AG04449 (cell line): ENCODE measurements at regions not wholly inside any gene's neighbourhood (a gene's known extent, or its start where the extent isn't known, plus 50 kb on each side); places are given as distances from the start of the nearest gene placed in this dataset.

Experiments used
- CTCF ChIA-PET: fragments of 350-600 bp; formaldehyde crosslinking; extraction: SDS; loops from one replicate; lab custom pipeline; 2021; ENCODE audit warnings: antibody characterized with exemption; lab: Yijun Ruan, JAX
- POLR2A ChIA-PET: fragments of 400-600, 350-600 bp; formaldehyde crosslinking; extraction: SDS; loops from one replicate; lab custom pipeline; 2020; ENCODE audit warnings: antibody characterized with exemption, inconsistent platforms; lab: Yijun Ruan, JAX
- DNase-seq: peaks from one replicate; pipeline ENCODE4 v3.0.0-alpha.2; 2010; ENCODE audit warnings: low read depth, low spot score
- H3K4me3 ChIP-seq: 2 replicates; pipeline ENCODE4 v1.5.1; 2011; ENCODE audit warnings: low read depth, mild to moderate bottlenecking, control low read depth, low read length
- CTCF ChIP-seq: IDR thresholded peaks from one replicate; pipeline ENCODE4 v1.5.1; 2011; ENCODE audit warnings: mild to moderate bottlenecking, moderate library complexity, low read length, control low read depth, inconsistent platforms; ENCODE audit not compliant: insufficient read depth; ENCODE audit errors: missing control alignments

DNA sequence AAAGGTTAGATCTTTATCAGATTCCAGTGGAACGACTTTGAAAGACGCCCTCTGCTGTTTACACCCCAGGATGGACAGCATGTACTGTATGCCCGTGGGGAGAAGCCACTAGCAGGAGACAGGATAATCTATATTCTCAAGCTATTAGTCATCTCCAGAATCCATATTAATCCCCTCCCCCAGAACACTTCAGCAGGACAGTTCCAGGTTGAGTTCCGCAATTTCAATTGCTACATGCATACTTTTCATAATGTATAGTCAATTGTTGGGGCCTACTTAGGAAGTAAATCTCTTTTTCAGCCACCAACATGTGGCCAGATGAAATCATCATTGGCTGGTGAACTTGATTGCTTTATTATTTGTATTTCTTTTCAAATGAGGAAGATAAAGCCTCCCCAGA lies 313.1 kb upstream of the SMIM30 start:
- CTCF ChIA-PET: no interaction called here
- H3K4me3 ChIP-seq: no peak overlapping the region
- POLR2A ChIA-PET: no interaction called here
- no peak for TF ChIP-seq CTCF
- DNase-seq: no peak

- H3K4me3 ChIP-seq: no peak overlapping the region
- CTCF ChIA-PET: interaction anchor here (0.8 to 8.9 kb wide), 3 partner anchors 264 to 874 kb away, joined by 4 to 88 read pairs (median 6); no protein-coding TSS in a partner anchor
- POLR2A ChIA-PET: no interaction called here
- TF ChIP-seq CTCF: no peak
- no peak for DNase-seq
Observed at GRCh38 chr7:113424185-113424817, 305.9 kb upstream of the SMIM30 start.

- CTCF ChIA-PET: interaction anchor here (0.8 to 8.9 kb wide), 17 partner anchors 10 to 1681 kb away, joined by 3 to 88 read pairs (median 4); no protein-coding TSS in a partner anchor
- POLR2A ChIA-PET: no interaction called here
- TF ChIP-seq CTCF: peak; percentile 92
- no peak overlapping the region for H3K4me3 ChIP-seq
- DNase-seq: peak; percentile 31
Observed at GRCh38 chr7:113421696-113422330, 303.5 kb upstream of the SMIM30 start.

DNA sequence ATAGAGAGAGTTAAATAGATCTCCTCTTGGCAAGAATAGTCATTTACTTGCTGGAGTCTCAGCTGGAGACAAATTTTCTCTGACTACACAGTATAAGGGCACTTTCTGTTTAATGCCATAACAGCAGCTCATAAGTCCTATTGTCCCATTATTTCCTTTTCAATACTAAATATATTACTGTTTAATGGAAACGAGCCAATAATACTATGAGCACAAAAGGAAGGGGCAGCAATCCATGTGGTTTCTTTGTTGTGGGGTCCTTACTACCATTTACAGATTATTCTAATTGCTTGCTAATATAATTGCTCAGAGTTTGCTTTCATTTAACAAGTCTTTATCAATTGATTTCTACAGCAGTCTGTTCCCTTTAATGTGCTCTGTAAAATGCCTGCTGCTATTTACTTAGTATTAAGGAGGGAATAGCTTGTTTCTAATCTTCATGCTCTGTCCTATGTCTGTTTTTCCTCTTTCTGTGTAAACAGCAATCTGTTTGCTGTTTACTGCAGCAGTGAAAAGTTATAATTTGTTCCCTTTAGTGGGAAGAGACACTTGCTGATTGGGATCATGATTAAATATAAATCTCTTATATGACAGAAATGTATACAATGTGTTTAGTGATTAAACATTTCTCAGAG lies 296.2 kb upstream of the SMIM30 start:
- no peak for TF ChIP-seq CTCF
- ChIA-PET CTCF (interaction anchor here (1.4 kb wide), 1 partner anchor 255 kb away, joined by 3 read pairs; no protein-coding TSS in a partner anchor), POLR2A (no interaction called here)
- no peak overlapping the region for H3K4me3 ChIP-seq
- no peak for DNase-seq

DNA sequence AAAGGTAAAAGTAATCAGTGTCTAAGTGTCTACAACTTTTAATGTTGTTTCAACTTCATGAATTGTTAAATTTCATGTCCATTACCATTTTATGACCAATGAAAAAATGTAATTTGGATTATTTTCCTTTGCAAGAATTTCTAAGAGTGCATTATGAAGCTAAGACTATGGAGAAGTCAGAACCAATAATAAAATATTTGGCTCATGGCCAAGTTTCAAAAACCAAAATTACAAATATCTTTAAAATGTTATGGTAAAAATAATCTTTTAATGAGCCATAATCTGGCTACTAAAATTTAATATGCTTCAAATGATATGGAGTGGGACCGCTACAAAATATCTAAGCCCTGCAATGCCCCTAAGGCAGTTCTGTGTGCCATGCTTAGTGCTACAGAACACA lies 294.1 kb upstream of the SMIM30 start:
- no peak for DNase-seq
- CTCF ChIA-PET: interaction anchor here (1.6 kb wide), 1 partner anchor 9 kb away, joined by 7 read pairs; no protein-coding TSS in a partner anchor

More for the DNA sequence above, 294.1 kb upstream of the SMIM30 start:
- POLR2A ChIA-PET: no interaction called here
- no peak overlapping the region for H3K4me3 ChIP-seq
- TF ChIP-seq CTCF: no peak
